Retinal pigment epithelial cell (primary cell): ENCODE measurements at regions not wholly inside any gene's neighbourhood (a gene's known extent, or its start where the extent isn't known, plus 50 kb on each side); places are given as distances from the start of the nearest gene placed in this dataset.

ENCODE experiments used
- DNase-seq: peaks from one replicate; pipeline ENCODE4 v3.0.0-alpha.2; 2010; ENCODE audit warnings: low read depth
- H3K4me3 ChIP-seq: 2 replicates; pipeline ENCODE4 v1.5.1; 2011; ENCODE audit warnings: mild to moderate bottlenecking, low read length, control low read depth, moderate library complexity
- TF ChIP-seq, protein P1 (sequence below): conservative IDR thresholded peaks from 2 replicates; pipeline ENCODE4 v1.5.1; 2011; ENCODE audit warnings: low read depth, low read length, control low read depth, inconsistent platforms

DNA sequence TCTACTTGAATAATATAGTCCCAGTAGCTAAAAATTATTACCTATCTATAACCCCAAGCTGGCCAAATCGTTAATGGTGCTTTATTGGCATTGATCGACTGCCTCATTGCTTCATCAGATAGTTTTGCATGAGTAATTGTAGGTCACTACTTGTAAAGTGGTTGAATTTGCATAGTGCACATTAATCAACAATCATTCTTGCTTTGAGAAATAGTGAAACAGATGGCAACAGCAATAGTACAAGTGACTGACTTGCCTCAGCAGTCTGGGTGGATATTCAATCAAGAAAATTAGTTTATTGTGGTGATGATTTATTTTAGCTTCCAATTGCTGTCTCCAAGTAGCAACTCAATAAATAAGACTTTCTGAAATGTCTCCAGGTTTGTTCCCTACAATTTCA lies 117.8 kb upstream of the NRXN1 start:
- DNase-seq: no peak
- TF ChIP-seq, protein P1, sequence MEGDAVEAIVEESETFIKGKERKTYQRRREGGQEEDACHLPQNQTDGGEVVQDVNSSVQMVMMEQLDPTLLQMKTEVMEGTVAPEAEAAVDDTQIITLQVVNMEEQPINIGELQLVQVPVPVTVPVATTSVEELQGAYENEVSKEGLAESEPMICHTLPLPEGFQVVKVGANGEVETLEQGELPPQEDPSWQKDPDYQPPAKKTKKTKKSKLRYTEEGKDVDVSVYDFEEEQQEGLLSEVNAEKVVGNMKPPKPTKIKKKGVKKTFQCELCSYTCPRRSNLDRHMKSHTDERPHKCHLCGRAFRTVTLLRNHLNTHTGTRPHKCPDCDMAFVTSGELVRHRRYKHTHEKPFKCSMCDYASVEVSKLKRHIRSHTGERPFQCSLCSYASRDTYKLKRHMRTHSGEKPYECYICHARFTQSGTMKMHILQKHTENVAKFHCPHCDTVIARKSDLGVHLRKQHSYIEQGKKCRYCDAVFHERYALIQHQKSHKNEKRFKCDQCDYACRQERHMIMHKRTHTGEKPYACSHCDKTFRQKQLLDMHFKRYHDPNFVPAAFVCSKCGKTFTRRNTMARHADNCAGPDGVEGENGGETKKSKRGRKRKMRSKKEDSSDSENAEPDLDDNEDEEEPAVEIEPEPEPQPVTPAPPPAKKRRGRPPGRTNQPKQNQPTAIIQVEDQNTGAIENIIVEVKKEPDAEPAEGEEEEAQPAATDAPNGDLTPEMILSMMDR: no peak
- H3K4me3 ChIP-seq: no peak overlapping the region

DNA sequence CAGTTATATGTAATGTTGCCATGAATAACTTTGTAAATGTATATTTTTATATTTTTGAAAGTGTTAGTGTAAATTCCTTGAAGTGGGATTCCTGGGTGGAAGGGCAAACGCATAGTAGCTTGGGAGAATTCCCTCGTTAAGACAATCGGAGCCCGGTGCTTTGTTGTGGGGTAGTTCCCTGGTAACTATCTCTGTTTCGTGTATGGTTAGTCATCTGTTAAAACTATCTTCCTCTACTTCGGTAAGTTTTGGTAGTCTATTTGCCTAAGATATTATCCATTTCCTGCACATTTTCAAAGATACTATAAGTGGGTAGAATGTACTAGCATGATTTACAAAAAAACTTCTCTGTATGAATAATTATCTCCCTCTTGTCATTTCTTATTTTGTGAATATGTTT lies 113.8 kb upstream of the NRXN1 start:
- H3K4me3 ChIP-seq: no peak overlapping the region
- no peak for DNase-seq
- TF ChIP-seq, protein P1: no peak

DNA sequence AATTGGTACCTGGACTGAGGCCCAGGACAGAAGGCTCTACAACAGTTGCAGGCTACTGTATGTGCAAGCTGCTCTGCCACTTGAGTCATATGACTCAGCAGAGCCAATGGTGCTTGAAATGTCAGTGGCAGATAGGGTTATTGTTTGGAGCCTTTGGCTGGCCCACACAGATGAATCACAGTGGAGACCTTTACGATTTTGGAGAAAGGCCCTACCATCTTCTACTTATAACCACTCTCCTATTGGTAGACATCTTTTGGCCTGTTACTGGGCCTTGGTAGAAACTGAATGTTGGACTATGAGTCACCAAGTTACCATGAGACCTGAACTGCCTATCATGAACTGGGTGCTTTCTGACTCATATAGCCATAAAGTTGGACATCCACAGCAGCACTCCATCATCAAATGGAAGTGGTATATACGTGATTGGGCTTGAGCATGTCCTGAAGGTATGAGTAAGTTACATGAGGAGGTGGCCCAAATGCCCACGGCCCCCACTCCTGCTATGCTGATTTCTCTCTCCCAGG lies 88.9 kb upstream of the NRXN1 start:
- TF ChIP-seq, protein P1: no peak
- DNase-seq: no peak
- H3K4me3 ChIP-seq: no peak overlapping the region

DNA sequence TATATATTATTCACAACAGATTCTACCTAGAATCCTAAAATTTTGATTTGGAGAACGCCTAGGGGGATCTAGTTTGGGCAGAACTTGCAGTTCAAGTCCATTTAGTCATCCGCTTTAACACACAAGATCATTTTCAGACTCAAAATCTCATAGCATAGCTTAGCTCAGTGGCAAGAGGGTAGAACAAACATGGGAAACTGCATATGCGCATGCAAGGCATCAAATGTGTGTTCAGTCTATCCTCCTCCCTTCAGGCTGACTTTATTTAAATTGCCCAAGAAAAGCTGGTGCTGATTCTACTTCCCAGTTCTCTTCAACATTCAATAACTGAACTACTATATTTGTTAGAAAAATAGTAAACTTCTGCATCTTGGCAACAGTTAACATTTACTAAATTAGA lies 79.6 kb upstream of the NRXN1 start:
- DNase-seq: no peak
- TF ChIP-seq, protein P1: no peak
- no peak overlapping the region for H3K4me3 ChIP-seq

DNA sequence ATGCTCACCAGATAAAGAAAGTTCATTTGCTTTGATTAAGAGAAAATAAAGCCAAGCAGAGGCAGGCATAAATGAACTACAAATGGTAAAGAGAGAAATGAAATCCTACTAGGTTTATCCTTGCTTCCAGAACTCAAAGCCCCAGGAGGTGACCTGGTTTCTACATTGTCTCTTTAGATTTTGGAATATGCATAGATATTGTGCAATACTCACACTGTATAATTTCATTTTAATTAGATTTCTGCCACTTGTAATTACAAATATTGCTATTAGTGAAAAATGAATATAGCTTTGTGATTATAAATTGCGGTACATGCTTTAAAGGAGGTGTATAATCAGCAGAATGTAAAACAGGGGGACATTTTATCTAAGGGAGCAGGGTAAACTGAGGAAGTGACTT lies 76.9 kb upstream of the NRXN1 start:
- TF ChIP-seq, protein P1: no peak
- no peak for DNase-seq
- no peak overlapping the region for H3K4me3 ChIP-seq

DNA sequence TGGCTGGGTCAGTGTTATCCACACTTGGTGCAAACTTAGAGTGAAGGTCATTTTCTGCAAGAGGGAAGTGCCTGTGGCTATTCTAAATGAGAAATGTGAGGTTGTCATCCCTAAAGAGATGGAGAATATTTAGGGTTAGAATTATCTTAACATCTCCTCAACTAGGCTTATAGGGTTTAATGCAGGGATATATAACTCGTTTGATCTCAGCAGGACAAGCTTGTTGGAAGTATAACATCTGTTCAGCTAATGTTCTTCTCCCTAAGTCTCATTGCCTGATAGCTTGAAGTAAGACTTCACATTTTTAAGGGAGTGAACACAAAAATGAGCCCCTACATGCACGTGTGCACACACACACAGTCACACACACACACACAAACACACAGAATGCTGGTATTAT lies 75.9 kb upstream of the NRXN1 start:
- H3K4me3 ChIP-seq: no peak overlapping the region
- TF ChIP-seq, protein P1: no peak
- no peak for DNase-seq

DNA sequence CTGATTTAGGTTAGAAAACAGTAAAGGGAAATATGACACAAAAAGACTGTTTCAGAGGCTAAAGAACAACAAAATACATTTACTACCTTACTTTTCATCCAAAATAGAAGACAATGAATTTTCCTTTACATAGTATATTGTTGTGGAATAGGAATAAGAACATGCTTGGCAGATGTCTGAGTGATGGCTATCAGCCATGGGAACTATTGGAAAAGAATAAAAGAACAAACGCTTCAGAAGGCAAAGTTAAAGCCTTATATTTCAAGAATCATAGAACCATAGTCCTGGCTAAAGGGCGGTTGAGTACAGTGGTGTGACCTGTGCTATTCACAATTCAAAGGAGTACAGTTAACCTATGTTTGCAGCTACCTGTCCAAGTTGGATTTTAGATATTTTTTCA lies 73.9 kb upstream of the NRXN1 start:
- TF ChIP-seq, protein P1: no peak
- H3K4me3 ChIP-seq: no peak overlapping the region
- no peak for DNase-seq
